ENCODE measurements at regions not wholly inside any gene's neighbourhood (a gene's known extent, or its start where the extent isn't known, plus 50 kb on each side); places are given as distances from the start of the nearest gene placed in this dataset.

DNA sequence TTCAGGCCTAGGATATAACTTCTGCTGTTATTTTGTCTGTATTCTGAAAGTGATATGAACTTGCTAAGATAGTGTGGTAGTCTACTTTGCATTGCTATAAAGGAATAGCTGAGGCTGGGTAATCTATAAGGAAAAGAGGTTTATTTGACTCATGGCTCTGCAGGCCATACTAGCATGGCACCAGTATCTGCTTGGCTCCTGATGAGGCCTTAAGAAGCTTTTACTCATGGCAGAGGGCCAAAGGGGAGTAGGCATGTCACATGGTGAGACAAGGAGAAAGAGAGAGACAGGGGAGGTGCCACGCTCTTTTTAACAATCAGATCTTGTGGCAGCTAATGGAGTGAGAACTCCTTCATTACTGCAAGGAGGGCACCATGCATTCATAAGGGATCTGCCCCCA is 247.3 kb downstream of the GPAT3 start:
- TF ChIP-seq, protein P1, sequence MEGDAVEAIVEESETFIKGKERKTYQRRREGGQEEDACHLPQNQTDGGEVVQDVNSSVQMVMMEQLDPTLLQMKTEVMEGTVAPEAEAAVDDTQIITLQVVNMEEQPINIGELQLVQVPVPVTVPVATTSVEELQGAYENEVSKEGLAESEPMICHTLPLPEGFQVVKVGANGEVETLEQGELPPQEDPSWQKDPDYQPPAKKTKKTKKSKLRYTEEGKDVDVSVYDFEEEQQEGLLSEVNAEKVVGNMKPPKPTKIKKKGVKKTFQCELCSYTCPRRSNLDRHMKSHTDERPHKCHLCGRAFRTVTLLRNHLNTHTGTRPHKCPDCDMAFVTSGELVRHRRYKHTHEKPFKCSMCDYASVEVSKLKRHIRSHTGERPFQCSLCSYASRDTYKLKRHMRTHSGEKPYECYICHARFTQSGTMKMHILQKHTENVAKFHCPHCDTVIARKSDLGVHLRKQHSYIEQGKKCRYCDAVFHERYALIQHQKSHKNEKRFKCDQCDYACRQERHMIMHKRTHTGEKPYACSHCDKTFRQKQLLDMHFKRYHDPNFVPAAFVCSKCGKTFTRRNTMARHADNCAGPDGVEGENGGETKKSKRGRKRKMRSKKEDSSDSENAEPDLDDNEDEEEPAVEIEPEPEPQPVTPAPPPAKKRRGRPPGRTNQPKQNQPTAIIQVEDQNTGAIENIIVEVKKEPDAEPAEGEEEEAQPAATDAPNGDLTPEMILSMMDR (IDR thresholded peaks at IDR 0.05), result no peak
- no peak for TF ChIP-seq POLR2A (IDR thresholded peaks at IDR 0.05)
